Tibial nerve (tissue), 4 donors: ENCODE measurements at regions not wholly inside any gene's neighbourhood (a gene's known extent, or its start where the extent isn't known, plus 50 kb on each side); places are given as distances from the start of the nearest gene placed in this dataset.

Experiments
- EP300 ChIP-seq, 2 donors: sonication (generic); formaldehyde crosslinking; IDR thresholded peaks; one replicate each; pipeline ENCODE4 v1.6.1; 2017; ENCODE audit warnings: antibody characterized with exemption in 2 of 2, mild to moderate bottlenecking in 1 of 2
- POLR2A ChIP-seq, 2 donors: fragments of 450-650 bp; IDR thresholded peaks; one replicate each; pipeline ENCODE4 v1.6.1; 2017; ENCODE audit warnings: antibody characterized with exemption in 2 of 2, mild to moderate bottlenecking in 2 of 2, moderate library complexity in 2 of 2
- TF ChIP-seq, protein P1 (sequence below), 5 experiments: fragments of 200-600 bp in 3 of 5; fragments of 450-650 bp in 2 of 5; sonication (generic) in 3 of 5; IDR thresholded peaks; one replicate each; pipeline ENCODE4 v1.5.1; 2016 to 2019; ENCODE audit warnings: antibody characterized with exemption in 5 of 5, mild to moderate bottlenecking in 3 of 5, moderate library complexity in 2 of 5

DNA sequence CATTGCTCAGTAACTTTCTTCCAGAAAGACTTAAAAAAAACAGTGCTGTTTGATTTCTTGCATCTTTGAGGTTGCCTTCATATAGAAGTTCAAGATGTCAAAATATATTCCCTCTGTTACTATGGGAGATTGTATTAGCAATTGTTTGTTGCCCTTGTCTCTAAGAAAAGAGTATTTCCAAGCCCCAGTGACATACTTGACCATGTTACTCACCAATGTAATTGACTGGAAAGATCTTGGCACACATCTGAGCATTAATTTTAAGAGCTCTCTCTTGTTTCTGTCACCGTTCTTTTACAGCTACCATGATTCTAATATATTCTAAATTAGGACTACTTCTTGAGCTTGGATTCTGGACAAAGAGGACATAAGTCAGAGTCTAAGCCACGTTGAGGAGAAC is 902.7 kb upstream of the EPHA5 start:
- TF ChIP-seq, protein P1, sequence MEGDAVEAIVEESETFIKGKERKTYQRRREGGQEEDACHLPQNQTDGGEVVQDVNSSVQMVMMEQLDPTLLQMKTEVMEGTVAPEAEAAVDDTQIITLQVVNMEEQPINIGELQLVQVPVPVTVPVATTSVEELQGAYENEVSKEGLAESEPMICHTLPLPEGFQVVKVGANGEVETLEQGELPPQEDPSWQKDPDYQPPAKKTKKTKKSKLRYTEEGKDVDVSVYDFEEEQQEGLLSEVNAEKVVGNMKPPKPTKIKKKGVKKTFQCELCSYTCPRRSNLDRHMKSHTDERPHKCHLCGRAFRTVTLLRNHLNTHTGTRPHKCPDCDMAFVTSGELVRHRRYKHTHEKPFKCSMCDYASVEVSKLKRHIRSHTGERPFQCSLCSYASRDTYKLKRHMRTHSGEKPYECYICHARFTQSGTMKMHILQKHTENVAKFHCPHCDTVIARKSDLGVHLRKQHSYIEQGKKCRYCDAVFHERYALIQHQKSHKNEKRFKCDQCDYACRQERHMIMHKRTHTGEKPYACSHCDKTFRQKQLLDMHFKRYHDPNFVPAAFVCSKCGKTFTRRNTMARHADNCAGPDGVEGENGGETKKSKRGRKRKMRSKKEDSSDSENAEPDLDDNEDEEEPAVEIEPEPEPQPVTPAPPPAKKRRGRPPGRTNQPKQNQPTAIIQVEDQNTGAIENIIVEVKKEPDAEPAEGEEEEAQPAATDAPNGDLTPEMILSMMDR (IDR thresholded peaks at IDR 0.05), result no peak
- TF ChIP-seq POLR2A (IDR thresholded peaks at IDR 0.05), result no peak
- no peak for TF ChIP-seq EP300 (IDR thresholded peaks at IDR 0.05)
